ENCODE measurements at regions not wholly inside any gene's neighbourhood (a gene's known extent, or its start where the extent isn't known, plus 50 kb on each side); places are given as distances from the start of the nearest gene placed in this dataset.

DNA sequence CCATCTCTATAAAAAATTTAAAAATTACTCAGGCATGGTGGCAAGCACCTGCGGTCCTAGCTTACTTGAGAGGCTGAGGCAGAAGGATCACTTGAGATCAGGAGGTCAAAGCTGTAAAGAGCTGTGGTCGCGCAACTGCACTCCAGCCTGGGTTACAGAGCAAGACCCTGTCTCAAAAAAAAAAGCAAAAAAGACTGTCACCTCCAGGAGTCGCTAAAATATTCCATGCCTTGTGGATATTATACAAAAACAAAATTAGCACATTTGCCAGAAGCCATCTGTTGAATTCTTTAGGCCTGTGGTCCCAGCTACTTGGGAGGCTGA, 87.0 kb upstream of the SDK1 start:
- H3K27ac ChIP-seq = no peak overlapping the region
- DNase-seq (ENCODE audit: low spot score) = no peak

DNA sequence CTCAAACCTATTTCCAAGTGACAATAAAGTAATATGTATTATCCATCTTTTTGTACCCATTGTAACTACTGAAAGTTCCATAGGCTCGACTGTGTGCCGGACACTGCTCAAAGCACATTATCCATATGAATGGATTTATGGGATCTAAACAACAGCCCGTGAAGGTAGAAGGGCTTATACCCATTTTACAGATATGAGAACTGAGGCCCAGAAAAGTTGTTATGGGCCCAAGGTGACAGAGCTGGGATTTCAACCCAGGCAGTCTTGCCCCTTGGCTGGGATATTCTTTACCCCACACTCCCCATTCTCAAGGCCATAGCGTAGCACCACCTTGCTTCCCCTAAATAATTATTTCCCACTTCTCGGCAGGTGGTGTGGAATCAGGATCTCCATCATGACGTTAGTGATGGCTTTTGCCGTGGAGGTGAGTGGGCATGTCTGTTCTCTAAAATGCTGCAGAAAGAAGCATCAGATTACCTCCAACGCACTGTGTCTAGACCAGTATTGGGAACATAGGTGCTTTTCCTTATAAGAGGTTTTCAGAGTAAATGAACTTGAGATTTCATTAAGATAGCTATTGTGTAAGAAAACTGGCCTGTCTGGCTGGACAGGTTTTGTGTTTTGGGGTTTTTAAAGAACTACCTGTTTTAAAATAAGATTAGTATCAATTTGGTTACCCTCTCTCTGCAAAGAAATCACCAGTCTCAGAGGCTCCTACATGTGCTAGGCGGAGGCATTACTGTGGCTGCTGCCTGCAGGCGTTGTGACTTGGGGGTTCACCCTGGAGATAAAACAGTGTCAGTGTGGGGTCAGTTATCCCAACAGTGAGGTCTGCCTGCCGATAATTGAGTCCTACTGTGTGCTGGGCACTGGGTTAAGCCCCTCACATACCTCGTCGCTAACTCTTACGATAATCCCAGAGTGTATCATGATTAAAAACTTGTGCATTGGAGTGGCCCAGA, 85.1 kb upstream of the SDK1 start:
- H3K27ac ChIP-seq = no peak overlapping the region
- TF ChIP-seq, protein P1, sequence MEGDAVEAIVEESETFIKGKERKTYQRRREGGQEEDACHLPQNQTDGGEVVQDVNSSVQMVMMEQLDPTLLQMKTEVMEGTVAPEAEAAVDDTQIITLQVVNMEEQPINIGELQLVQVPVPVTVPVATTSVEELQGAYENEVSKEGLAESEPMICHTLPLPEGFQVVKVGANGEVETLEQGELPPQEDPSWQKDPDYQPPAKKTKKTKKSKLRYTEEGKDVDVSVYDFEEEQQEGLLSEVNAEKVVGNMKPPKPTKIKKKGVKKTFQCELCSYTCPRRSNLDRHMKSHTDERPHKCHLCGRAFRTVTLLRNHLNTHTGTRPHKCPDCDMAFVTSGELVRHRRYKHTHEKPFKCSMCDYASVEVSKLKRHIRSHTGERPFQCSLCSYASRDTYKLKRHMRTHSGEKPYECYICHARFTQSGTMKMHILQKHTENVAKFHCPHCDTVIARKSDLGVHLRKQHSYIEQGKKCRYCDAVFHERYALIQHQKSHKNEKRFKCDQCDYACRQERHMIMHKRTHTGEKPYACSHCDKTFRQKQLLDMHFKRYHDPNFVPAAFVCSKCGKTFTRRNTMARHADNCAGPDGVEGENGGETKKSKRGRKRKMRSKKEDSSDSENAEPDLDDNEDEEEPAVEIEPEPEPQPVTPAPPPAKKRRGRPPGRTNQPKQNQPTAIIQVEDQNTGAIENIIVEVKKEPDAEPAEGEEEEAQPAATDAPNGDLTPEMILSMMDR (IDR thresholded peaks at IDR 0.05) = no peak
- no peak overlapping the region for H3K4me3 ChIP-seq
- no peak for DNase-seq (ENCODE audit: low spot score)

More for the DNA sequence above, 87.0 kb upstream of the SDK1 start:
- TF ChIP-seq, protein P1 (IDR thresholded peaks at IDR 0.05) = no peak
- no peak overlapping the region for H3K4me3 ChIP-seq

DNA sequence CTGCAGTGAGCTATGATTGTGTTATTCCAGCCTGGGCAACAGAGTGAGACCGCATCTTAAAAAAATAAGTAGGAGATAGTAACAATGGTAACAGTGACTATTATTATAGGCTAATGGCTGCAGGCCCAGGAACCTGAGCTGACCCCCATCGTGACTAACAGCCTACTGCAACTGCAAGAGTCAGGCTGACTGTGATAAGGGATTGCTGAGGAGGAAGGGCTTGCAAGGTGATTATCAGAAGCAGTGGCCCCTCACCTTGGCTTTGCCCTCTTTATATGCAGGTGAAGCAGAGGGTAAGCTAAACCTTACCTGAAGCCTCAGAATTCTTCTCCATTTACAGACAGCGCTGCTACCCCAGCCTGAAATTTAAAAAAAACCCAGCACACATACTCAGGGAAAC, 83.9 kb upstream of the SDK1 start:
- no peak for DNase-seq (ENCODE audit: low spot score)
- TF ChIP-seq, protein P1 (IDR thresholded peaks at IDR 0.05) = no peak

DNA sequence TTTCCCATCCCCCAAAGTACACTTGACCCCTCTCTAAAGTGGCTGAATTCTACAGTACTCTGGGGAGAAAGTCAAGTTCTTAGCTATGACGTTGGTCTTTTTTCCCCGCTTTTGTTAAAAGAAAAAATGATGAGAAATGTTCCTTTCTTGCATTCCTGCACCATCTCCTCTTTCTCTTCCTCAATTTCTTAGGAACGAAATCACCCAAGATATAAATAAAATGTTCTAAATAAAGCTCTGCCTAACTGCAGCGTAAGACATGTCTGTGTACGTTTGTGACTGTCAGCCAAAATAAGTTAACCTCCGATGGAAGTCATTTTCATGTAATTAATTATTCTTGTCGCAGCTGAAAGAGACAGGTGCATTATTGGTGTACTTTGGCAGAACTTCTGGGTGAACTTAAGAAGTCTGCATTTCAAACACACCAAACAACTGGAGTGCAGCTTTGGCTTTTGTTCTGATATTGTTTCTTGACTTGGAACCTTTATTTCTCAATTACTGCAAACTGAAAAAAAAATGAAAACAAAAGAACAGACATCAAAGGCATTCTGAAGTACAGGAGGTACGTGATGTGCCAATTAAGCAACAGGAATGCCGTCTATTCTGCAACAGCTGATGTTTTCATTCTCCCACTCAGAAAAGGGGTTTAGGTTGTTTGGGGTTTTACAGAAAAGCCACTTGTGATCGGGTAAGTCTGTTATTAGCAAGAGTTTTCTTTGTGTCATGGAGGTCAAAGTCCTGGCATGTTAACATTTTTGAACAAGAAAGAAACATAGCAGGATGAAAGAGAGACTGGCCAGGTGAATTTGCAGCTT, 82.4 kb upstream of the SDK1 start:
- TF ChIP-seq, protein P1 (IDR thresholded peaks at IDR 0.05) = no peak
- no peak for DNase-seq (ENCODE audit: low spot score)
- H3K27ac ChIP-seq = peak overlapping the region; percentile 56 to 80
- H3K4me3 ChIP-seq = no peak overlapping the region

More for the DNA sequence above, 83.9 kb upstream of the SDK1 start:
- H3K4me3 ChIP-seq = no peak overlapping the region
- H3K27ac ChIP-seq = peak overlapping the region in 1 of 2 donors; percentile 8

DNA sequence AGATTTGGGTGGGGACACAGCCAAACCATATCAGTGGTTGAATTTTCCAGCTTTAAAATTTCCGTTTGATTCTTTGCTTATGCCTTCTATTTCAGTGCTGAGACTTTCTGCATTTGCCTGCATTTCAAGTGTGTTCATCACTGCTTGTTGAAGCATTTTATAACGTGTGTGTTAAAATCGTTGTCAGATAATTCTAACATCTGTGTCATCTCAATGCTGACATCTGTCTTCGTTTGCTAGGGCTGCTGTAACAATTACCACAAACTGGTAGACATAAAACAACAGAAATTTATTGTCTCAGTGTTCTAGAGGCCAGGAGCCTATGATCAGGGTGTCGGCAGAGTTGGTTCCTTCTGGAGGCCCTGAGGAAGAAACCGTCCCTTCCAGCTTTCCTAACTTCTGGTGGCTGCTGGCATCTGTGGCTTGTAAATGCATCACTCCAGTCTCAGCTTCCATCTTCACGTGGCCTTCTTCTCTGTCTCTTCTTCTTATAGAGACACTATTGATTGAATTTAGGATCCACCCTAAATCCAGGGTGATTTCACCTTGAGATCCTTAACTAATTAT, 71.1 kb upstream of the SDK1 start:
- DNase-seq (ENCODE audit: low spot score) = no peak
- no peak overlapping the region for H3K4me3 ChIP-seq
- TF ChIP-seq, protein P1 (IDR thresholded peaks at IDR 0.05) = no peak
- H3K27ac ChIP-seq = peak overlapping the region in 1 of 2 donors; percentile 13

DNA sequence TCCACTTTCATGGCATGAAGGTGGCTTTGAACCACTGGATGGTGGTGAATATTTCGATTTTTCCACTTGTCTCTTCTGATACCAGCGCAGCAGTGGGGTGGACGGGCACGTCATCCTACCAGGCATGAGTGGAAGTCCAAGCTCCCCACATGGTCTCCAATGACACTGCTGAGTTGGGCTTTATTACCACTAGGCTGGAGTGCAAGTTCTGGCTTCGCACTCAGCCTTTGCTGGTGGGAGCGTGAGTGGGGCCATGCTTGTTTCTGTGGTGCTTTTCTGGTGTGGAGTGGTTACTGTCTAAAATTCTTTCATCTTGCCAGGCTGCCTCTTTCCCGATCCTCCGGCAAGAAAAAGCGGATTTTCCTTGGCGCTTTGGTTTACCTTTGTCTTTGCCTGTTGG, 70.1 kb upstream of the SDK1 start:
- H3K4me3 ChIP-seq = no peak overlapping the region
- no peak for DNase-seq (ENCODE audit: low spot score)
- TF ChIP-seq, protein P1 (IDR thresholded peaks at IDR 0.05) = no peak
- H3K27ac ChIP-seq = no peak overlapping the region

Measured in coronary artery (tissue), 2 donors.